Keratinocyte (primary cell): ENCODE measurements at regions not wholly inside any gene's neighbourhood (a gene's known extent, or its start where the extent isn't known, plus 50 kb on each side); places are given as distances from the start of the nearest gene placed in this dataset.

ENCODE experiments used
- DNase-seq: peaks from one replicate; pipeline ENCODE4 v3.0.0-alpha.2; 2011; ENCODE audit warnings: low read depth, missing footprints, low spot score
- FAIRE-seq: peaks from 2 replicates; lab custom pipeline; 2011; peaks lifted over from hg19 to GRCh38; lab: Jason Lieb, UNC
- H2AFZ ChIP-seq: 2 replicates; pipeline ENCODE4 v1.6.0; 2012; ENCODE audit warnings: low read length, control low read depth, inconsistent platforms; ENCODE audit not compliant: control insufficient read depth
- H3K27ac ChIP-seq: 2 replicates; pipeline ENCODE4 v1.5.1; 2011; ENCODE audit warnings: low read length; ENCODE audit not compliant: control insufficient read depth, insufficient read depth
- H3K27me3 ChIP-seq: 3 replicates; pipeline ENCODE4 v1.6.0; 2011; ENCODE audit warnings: low read length; ENCODE audit not compliant: control insufficient read depth, insufficient read depth; ENCODE audit errors: extremely low read depth
- H3K36me3 ChIP-seq, 2 experiments: 2 replicates in 1 of 2; 3 replicates in 1 of 2; pipeline ENCODE4 v1.5.1; 2011; ENCODE audit warnings: low read length in 2 of 2, mild to moderate bottlenecking in 1 of 2; ENCODE audit not compliant: control insufficient read depth in 2 of 2, insufficient read depth in 2 of 2; ENCODE audit errors: extremely low read depth in 1 of 2
- H3K4me1 ChIP-seq: 3 replicates; pipeline ENCODE4 v1.5.1; 2011; ENCODE audit warnings: low read length; ENCODE audit not compliant: control insufficient read depth, insufficient read depth; ENCODE audit errors: extremely low read depth
- H3K4me2 ChIP-seq: 3 replicates; pipeline ENCODE4 v1.6.0; 2011; ENCODE audit warnings: low read depth, low read length; ENCODE audit not compliant: control insufficient read depth, insufficient read depth; ENCODE audit errors: extremely low read depth
- H3K4me3 ChIP-seq, 3 experiments: fragments of 200-600 bp in 1 of 3; sonication (generic) in 1 of 3; 2 replicates in 2 of 3; 3 replicates in 1 of 3; pipeline ENCODE4 v1.5.1; 2011 to 2016; ENCODE audit warnings: low read length in 3 of 3, mild to moderate bottlenecking in 3 of 3, control low read depth in 2 of 3, inconsistent platforms in 1 of 3, low read depth in 1 of 3, mixed read lengths in 1 of 3, mixed run types in 1 of 3, moderate library complexity in 1 of 3; ENCODE audit not compliant: control insufficient read depth in 2 of 3, insufficient read depth in 2 of 3; ENCODE audit errors: extremely low read depth in 1 of 3
- H3K79me2 ChIP-seq: 2 replicates; pipeline ENCODE4 v1.6.0; 2012; ENCODE audit warnings: low read length; ENCODE audit not compliant: control insufficient read depth, insufficient read depth
- H3K9ac ChIP-seq: 3 replicates; pipeline ENCODE4 v1.6.0; 2011; ENCODE audit warnings: low read length; ENCODE audit not compliant: control insufficient read depth, insufficient read depth; ENCODE audit errors: extremely low read depth
- H3K9me1 ChIP-seq: 3 replicates; pipeline ENCODE4 v1.6.0; 2011; ENCODE audit warnings: low read length; ENCODE audit not compliant: control insufficient read depth, insufficient read depth; ENCODE audit errors: extremely low read depth
- H3K9me3 ChIP-seq: 2 replicates; pipeline ENCODE4 v1.5.1; 2012; ENCODE audit warnings: low read depth, low read length; ENCODE audit not compliant: control insufficient read depth
- H4K20me1 ChIP-seq: 3 replicates; pipeline ENCODE4 v1.6.0; 2011; ENCODE audit warnings: low read length; ENCODE audit not compliant: control insufficient read depth, insufficient read depth; ENCODE audit errors: extremely low read depth
- EZH2 ChIP-seq: IDR thresholded peaks from one replicate; pipeline ENCODE4 v1.6.1; 2012; ENCODE audit warnings: inconsistent platforms, mild to moderate bottlenecking, low read length, moderate library complexity
- dilution Hi-C: fragments of 300-500 bp; cut with MboI; formaldehyde crosslinking; loops from one replicate; pipeline ENCODE4 v1.7.0; 2020; ENCODE audit warnings: low sequenced_read_pairs; ENCODE audit not compliant: extremely low pct_ligation_motif_present
- TF ChIP-seq, protein P1 (sequence below), 3 experiments: IDR thresholded peaks in 1 of 3; conservative IDR thresholded peaks in 1 of 3; optimal IDR thresholded peaks in 1 of 3; 2 replicates in 2 of 3; 3 replicates in 1 of 3; pipeline versions ENCODE3 to v1.5.1; 2011; ENCODE audit warnings: low read length in 3 of 3, mild to moderate bottlenecking in 3 of 3, moderate library complexity in 2 of 3, control low read depth in 1 of 3, inconsistent platforms in 1 of 3; ENCODE audit not compliant: insufficient read depth in 2 of 3; ENCODE audit errors: extremely low read depth in 1 of 3

DNA sequence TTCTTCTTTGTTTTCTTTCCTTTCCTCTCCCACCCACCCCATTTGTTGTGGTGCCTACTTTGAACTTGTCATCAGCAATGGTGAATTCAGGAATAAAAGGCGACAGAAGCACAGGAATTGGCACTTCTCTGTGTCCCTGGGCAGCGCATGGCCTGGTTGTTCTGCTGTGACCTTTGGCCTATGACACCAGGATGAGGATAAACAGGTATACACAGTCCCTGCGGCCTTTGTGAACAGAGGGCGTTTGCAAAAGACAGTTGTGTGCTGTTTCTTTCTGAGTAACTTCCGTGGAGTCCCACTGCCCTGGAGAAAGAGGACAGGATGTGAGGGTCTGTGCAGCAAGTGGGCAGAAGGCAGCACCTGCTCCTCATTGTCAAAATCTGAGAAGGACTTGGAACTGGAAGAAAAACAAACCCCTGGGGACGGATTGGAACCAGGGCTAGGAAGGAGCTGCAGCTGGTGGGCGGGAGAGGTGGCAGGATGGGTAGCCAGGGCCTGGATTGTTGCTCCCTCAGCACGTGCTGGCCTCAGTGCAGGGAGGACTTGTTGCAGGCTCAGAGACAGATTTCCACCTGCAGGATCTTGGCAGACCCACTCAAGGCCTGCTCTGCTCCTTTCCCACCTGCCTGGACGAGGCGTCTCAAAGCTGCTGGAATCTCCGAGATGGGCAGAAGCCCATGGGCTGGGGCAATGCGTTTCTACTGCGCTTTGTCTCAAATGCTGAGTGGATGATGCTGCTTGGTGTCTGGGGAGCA is 159.5 kb downstream of the ACKR3 start:
- FAIRE-seq: no peak
- Histone ChIP-seq H2AFZ (no peak overlapping the region), H3K36me3 (no peaks in the 10 kb centered on the region), H3K27ac (no peak overlapping the region), H3K4me1 (peaks cover 11% of the 10 kb centered on the region), H3K9me3 (no peaks in the 10 kb centered on the region), H3K9ac (no peak overlapping the region), H4K20me1 (no peaks in the 10 kb centered on the region), H3K27me3 (no peaks in the 10 kb centered on the region), H3K79me2 (no peaks in the 10 kb centered on the region), H3K4me2 (no peak overlapping the region), H3K9me1 (no peaks in the 10 kb centered on the region), H3K4me3 (no peak overlapping the region)
- no peak for DNase-seq
- dilution Hi-C loops: no loop called here
- no peak for TF ChIP-seq EZH2
- TF ChIP-seq, protein P1, sequence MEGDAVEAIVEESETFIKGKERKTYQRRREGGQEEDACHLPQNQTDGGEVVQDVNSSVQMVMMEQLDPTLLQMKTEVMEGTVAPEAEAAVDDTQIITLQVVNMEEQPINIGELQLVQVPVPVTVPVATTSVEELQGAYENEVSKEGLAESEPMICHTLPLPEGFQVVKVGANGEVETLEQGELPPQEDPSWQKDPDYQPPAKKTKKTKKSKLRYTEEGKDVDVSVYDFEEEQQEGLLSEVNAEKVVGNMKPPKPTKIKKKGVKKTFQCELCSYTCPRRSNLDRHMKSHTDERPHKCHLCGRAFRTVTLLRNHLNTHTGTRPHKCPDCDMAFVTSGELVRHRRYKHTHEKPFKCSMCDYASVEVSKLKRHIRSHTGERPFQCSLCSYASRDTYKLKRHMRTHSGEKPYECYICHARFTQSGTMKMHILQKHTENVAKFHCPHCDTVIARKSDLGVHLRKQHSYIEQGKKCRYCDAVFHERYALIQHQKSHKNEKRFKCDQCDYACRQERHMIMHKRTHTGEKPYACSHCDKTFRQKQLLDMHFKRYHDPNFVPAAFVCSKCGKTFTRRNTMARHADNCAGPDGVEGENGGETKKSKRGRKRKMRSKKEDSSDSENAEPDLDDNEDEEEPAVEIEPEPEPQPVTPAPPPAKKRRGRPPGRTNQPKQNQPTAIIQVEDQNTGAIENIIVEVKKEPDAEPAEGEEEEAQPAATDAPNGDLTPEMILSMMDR (optimal IDR thresholded peaks at IDR 0.05 in 1 of 3, IDR thresholded peaks at IDR 0.05 in 1 of 3, conservative IDR thresholded peaks at IDR 0.05 in 1 of 3; ENCODE audit: extremely low read depth in 1 of 3, insufficient read depth in 2 of 3, low read length in 3 of 3): no peak

- TF ChIP-seq EZH2: no peak
- TF ChIP-seq, protein P1 (optimal IDR thresholded peaks at IDR 0.05 in 1 of 3, IDR thresholded peaks at IDR 0.05 in 1 of 3, conservative IDR thresholded peaks at IDR 0.05 in 1 of 3; ENCODE audit: extremely low read depth in 1 of 3, insufficient read depth in 2 of 3, low read length in 3 of 3): no peak
- no peaks in the 10 kb centered on the region for H3K36me3 ChIP-seq
- no peaks in the 10 kb centered on the region for H4K20me1 ChIP-seq
- H3K9ac ChIP-seq: no peak overlapping the region
- no peak overlapping the region for H3K4me2 ChIP-seq
- H3K4me1 ChIP-seq: peaks cover 11% of the 10 kb centered on the region
- no peak overlapping the region for H3K27ac ChIP-seq
- no peaks in the 10 kb centered on the region for H3K79me2 ChIP-seq
- no peak for FAIRE-seq
- H3K9me3 ChIP-seq: no peaks in the 10 kb centered on the region
- H2AFZ ChIP-seq: no peak overlapping the region
- no peaks in the 10 kb centered on the region for H3K27me3 ChIP-seq
- no peak overlapping the region for H3K4me3 ChIP-seq
- no peak for DNase-seq
- dilution Hi-C loops: no loop called here
- H3K9me1 ChIP-seq: no peaks in the 10 kb centered on the region
These were observed 160.8 kb downstream of the ACKR3 start for GRCh38 chr2:236730393-236730792.
